H4 (cell line): ENCODE measurements at regions not wholly inside any gene's neighbourhood (a gene's known extent, or its start where the extent isn't known, plus 50 kb on each side); places are given as distances from the start of the nearest gene placed in this dataset.

ENCODE experiments used
- DNase-seq: peaks from one replicate; pipeline ENCODE4 v3.0.0-alpha.2; 2015; ENCODE audit warnings: low spot score

GRCh38 chr2:195408811-195409210, 248.2 kb upstream of the SLC39A10 start:
- no peak for DNase-seq

DNA sequence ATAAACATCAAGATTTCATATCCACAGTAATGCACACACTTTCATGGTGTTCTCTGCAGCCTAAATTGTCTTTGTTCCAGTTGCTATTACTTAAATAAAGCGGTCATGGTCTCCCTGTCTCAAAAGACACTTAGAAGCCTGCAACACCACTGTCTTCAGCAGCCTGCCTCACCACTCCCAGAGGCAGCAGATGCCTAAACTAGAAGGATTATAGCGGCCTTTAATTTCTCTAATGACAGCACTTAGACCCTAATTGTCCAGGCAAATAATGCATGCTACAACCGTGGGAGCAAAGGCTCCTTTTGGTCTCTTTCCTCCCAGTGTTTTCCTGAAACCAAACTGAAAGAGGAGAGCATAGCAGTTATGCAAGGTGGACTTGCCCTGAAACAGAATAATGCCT, 248.8 kb upstream of the SLC39A10 start:
- DNase-seq, result no peak

- peak; percentile 23 for DNase-seq
Observed at GRCh38 chr2:195407783-195408182, 249.2 kb upstream of the SLC39A10 start.

GRCh38 chr2:195406886-195407603, 250.0 kb upstream of the SLC39A10 start:
- DNase-seq, result peak; percentile 20

DNA sequence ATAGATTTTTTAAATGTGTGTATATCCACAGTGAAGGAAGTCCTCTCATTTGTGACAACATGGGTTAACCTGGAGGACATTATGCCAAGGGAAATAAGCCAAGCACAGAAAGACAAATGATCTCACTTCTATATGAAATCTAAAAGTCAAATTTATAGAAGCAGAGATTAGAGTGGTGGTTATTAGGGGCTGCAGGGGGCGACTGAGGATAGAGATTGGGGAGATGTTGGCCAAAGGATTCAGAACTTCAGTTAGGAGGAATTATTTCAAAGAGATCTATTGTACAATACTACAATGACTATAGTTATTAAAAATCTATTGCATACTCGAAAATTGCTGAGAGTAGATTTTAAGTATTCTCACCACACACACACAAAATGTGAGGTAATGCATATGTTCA, 252.4 kb upstream of the SLC39A10 start:
- DNase-seq, result no peak

GRCh38 chr2:195396479-195396878, 260.5 kb upstream of the SLC39A10 start:
- no peak for DNase-seq

DNA sequence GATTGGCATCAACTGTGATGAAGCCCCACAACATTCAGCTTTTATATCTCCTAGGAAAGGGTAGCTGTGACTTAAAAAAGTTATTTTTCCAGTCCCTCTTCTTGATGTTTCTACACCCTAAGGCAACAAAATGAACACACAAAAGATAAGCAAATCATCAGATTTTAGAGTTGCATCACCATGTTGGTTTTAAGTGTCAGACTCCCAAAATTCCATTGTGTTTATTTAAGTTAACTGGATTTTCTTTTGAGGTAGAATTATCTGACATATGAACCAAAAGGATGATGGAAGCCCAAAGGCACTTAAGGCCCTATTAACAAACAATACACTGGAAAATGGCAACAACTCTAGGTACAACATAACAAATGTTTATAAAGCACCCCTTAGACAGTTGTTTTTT, 261.7 kb upstream of the SLC39A10 start:
- DNase-seq, result peak; percentile 11

GRCh38 chr2:195392446-195393336, 264.3 kb upstream of the SLC39A10 start:
- DNase-seq, result no peak

DNA sequence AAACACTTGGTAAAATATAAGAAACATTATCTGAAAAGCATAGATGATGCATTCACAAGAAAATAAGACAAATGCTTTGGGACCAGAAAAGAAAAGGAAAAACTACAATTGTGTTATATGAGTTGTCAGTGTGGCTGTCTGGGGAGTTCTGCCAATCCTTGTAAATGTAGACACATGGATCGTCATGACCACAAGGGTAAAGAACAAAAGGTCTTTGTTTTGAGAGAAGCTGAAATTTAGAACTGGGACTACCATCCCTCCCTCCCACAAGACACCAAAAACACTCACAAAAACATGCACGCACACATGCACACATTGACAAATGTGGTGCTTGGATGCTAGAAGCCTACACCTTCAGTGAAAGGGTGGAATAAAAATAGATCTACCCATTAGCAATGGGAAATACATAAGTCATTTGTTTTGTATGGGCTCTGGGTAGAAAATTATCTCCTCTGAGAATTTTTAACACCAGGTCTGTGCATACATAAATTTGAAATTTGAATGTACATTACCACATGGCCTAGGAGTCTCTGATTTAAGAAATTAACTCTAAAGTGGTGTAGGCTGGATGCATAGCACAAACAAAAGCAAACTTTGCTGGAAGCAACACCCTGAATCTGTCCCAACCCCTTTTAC, 266.2 kb upstream of the SLC39A10 start:
- no peak for DNase-seq

DNA sequence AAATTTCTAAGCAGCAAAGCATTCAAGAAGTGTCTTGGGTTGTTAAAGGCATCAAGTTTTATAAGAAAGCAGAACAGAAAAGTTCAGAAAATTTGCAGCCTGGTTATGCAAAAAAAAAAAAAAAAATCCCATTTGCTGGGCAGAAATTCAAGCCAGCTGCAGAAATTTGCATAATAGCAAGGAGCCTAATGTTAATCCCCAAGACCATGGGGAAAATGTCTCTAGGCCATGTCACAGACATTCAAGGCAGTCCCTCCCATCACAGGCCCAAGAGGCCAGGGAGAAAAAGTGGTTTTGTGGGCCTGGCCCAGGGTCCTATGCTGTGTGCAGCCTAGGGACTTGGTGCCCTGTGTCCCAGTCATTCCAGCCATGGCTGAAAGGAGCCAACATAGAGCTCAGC, 269.0 kb upstream of the SLC39A10 start:
- no peak for DNase-seq

GRCh38 chr2:195382186-195382585, 274.8 kb upstream of the SLC39A10 start:
- DNase-seq, result no peak

GRCh38 chr2:195370167-195370943, 286.7 kb upstream of the SLC39A10 start:
- DNase-seq, result no peak

GRCh38 chr2:195369218-195369587, 287.8 kb upstream of the SLC39A10 start:
- no peak for DNase-seq

- DNase-seq, result no peak
Observed at GRCh38 chr2:195368249-195369217, 288.5 kb upstream of the SLC39A10 start.

DNA sequence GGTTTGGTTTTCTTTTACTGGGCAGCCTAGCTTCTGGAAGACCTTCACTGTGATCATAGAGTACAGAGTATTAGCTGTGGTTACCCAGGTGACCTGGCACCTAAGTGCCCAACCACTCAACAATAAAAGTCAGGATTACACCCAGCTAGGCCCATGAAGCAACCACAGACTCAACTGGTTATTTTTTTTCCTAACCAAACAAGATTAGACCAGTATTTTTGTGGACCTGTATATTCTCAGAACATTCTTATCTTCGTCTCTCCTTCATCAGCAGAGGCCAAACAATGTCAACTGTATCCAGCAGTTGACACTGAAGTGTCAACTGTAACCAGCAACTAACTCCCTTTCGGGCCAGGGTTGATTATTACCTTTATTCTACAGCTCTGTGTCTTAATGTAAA, 289.2 kb upstream of the SLC39A10 start:
- no peak for DNase-seq

- DNase-seq, result no peak
Observed at GRCh38 chr2:195364015-195364965, 292.7 kb upstream of the SLC39A10 start.

DNA sequence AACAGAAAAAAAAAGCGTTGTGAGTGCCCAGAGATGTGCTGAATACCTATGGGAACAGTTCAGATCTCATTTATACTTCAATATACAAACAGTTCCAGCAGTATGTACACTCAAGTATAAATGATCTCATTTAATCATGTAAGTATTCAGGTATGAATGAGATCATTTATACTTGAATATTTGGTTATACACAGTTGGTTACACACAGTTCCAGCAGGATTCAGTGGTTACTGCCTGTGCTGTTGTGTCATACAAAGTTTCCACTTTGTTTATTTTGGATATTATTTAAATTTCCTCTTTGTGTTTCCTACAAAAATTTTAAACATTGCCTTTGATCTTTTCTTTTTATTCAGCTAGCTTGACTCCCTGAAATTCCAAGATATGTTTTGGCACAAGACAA, 293.5 kb upstream of the SLC39A10 start:
- DNase-seq, result peak; percentile 20

GRCh38 chr2:195360242-195360641, 296.8 kb upstream of the SLC39A10 start:
- no peak for DNase-seq

GRCh38 chr2:195359043-195359735, 297.8 kb upstream of the SLC39A10 start:
- no peak for DNase-seq
